Dedifferentiated amniotic fluid mesenchymal stem cell (primary cell): ENCODE measurements at regions not wholly inside any gene's neighbourhood (a gene's known extent, or its start where the extent isn't known, plus 50 kb on each side); places are given as distances from the start of the nearest gene placed in this dataset.
"Not testable (repeated sequence)": the region's sequence is repeated elsewhere in the genome, so short reads cannot be mapped to it uniquely, and the experiment has no call there.

Experiments used
- DNase-seq: peaks from one replicate; pipeline ENCODE4 v3.0.0-alpha.2; 2016; ENCODE audit errors: extremely low spot score

DNA sequence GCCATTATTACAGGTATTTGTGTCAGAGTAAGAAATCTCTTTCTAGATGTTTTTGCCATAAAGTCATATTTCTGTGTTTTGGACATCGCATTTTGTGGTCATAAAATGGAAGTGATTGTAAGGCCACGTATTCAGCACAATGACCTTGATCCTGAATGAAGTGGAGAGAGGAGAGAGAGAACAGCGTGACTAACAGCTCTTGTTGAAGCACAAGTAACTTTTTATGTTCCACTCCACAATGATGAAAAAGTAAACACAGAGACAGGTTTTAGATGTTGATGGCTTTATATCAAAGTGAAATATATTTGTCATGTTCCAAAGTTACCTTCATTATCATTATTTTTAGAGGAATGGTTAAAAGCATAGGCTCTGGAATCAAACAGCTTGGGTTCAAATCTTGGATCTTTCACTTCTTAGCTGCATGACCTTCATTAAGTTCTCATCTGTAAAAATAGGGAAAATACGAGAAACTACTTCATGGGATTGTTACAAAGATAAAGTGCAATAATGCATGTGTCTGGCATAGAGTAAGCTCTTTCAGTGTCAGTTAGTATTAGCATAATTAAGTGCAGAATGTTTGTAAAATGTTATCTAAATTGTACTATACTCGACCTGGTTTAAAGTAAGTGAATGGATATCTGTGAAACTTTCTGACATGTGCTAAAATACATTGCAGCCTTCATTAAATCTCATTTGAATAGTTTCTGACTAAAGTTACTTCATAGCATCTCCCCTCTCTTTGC, 341.5 kb upstream of the DNAJC19 start:
- no peak for DNase-seq

DNA sequence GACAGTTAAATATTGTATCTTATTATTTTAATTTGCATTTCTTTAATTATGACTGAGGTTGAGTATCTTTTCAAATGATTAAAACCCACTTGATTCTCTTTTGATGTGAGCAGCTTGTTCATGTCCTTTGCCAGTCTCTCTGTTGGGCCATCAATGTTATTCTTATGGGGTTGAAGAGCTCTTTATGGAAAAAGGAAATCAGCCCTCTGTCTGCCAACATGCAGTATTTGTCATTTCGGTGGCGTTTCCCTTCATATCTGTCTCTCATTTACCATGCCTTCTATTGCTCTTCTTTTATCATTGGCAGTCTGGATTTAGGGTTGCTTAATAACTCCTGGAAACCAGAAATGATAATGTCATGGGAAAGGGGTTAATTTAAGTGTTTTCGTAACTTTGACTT, 340.7 kb upstream of the DNAJC19 start:
- DNase-seq: no peak

DNA sequence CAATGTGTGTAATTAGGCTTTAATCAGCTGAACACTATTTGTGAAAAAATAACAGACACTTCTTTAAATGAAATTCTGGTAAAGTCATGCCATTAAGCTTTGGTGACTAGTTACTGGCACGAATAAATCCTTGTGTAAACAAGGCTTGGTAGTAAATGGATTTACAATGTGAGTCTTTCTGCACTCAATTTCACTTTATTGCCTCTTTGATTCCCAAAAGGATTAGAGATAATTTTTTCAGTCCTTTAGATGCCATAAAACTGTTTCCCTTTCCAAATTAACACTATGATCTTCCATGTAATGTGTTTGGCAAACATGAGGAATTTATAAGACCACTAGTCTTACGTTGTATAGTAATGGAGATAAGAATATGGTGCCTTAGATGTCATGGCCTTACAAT, 339.5 kb upstream of the DNAJC19 start:
- no peak for DNase-seq

DNA sequence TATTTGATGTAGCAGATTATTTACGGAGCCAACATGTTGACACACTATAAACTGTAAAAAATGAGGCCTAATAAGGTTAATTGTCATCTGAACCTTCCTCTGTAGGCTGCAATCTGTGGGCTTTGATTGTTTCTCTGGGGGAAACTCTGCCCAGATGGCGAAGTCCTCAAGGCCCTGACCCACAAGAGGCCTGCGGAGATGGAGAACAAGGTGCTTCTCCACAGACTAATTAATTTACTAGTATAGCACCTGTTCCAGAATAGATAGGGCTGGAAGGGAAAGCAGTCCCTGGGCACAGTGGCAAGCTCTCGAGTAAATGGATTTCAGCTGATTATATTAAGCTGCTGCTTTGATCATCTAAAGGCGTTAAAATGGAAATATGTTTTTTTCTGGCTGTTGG, 338.8 kb upstream of the DNAJC19 start:
- no peak for DNase-seq

DNA sequence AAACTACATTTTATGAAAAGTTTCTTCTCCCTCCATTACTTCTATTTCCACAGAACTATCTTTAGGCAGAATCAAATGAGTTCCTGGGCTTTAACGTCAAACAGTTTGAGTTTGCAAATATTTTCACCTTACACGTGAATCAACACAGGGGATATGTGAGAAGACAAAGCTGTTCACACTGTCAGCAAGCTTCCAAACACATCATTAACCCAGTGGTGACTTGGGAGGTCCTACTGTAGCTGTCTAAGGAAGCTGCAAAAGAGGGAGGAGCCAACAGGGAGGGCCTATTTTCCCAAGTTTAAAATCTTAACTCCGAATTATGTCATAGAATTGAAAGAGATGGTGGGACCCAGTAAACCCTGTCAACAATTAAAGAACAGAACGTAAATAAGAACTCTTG, 337.8 kb upstream of the DNAJC19 start:
- no peak for DNase-seq

DNA sequence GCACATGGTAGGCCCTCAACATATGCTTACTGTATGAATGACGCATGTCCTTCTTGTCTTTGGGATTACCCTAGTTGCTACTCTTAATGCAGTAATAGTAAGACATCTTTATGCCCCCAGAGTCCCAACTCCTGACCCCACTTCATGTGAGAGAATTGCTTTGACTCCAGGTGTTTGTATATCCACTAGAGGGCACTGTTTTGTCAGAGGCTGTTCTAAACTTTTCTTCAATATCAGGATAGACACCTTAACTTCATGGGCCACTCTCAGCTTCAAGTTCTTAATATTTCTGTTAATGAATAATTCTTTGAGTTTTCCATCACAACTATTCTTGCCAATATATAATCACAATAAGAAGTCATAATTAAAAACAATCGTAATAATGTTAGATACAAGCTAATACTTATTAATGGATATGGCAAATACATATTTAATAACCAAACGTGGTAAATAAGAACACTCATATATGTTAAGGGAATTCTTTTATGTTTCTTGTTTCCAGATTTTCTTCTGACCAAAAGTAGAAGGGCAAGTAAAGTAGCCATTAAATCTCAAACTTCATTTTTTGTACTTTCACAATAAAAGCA, 337.2 kb upstream of the DNAJC19 start:
- no peak for DNase-seq

DNA sequence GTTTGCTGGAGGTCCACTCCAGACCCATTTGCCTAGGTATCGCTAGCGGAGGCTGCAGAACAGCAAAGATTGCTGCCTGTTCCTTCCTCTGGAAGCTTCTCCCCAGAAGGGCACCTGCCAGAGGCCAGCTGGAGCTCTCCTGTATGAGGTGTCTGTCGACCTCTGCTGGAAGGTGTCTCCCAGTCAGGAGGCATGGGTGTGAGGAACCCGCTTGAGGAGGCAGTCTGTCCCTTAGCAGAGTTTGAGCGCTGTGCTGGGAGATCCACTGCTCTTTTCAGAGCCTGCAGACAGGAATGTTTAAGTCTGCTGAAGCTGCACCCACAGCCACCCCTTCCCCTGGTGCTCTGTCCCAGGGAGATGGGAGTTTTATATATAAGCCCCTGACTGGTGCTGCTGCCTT, 335.0 kb upstream of the DNAJC19 start:
- DNase-seq: not testable (repeated sequence)

DNA sequence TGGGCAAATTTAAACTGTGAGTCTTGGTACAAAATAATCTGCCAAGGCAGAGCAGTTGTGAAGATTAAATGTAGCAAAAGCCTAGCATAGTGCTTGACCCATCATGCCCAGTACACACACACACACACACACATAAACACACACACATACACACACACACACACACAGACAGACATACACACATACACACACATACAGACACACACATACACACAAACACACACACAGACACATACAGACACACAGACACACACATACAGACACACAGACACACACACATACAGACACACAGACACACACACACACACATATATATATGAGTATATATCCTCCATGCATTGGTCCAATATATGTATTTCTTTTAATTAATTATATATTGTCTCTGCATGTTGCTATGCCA, 328.8 kb upstream of the DNAJC19 start:
- no peak for DNase-seq

DNA sequence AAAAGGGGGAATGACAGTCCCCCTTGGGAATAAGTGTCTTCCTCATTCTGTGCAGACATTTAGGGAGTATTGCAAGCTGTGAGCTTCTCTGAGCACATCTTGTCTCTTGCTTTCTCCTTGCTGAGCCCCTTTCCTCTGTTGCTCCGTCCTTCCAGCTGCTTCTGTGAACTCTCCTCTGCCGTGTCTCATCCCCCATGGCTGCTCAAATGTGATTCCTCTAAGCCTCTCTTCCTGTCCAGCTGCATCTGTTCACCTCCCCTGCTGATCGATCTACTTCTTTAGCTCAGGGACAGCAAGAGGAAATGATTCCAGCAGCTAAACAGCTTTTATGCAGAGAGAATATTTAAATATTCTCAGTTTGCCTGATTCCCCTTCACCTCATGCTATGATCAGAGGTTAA, 328.0 kb upstream of the DNAJC19 start:
- no peak for DNase-seq

DNA sequence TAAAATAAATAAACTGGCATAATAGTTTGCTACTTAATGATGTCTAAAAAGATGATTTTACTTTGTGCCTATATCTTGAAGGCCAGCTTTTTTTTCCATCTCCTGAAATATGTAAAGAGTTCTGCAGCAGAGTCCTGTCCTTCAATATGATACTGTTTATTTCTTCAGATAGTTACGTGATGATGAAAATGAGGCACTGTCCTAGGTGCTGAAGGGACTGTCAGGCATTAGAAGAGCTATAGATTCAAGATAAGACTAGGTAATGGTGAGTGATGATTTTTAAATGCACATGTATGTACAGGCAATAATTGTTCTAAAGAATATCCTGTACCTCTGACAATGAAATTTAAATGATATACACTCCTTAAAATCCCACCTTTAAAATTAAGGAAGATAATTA, 326.9 kb upstream of the DNAJC19 start:
- no peak for DNase-seq

DNA sequence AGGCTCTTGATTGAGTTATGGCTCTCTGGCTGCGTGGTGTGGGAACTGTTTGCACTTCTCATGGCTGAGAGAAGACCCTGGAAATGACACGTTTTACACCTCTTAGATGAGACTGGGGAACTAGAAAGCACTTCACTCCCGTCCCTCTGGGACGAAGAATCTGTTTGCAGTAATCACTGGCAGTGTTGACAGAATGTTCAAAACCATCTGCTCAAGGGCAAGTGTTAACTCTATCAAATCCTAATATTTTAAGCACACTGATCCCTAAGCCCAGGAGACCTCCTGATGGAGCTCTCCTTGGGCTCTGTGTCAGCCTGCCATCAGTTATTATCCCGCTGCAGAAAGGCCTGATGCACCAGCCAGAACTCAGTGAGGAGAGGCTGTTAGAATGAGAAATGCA, 323.8 kb upstream of the DNAJC19 start:
- DNase-seq: no peak

DNA sequence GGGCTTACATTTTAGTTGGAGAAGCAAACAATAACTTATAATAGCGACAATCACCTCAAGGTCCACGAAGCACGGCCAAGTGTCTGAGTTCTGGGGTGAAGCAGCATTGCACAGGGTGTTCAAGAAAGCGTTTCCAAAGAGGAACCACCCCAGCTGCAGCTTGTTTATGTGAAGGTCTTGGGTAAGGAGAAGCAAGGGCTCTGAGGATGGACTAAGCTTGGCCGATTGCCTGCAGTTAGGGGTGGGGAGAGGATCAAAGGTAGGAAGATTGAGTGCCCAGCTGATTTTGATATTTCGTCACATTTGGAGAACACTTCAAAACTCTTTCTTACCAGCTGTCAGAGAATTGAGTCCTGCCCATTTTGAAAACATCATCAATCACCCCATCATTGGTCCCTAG, 321.6 kb upstream of the DNAJC19 start:
- no peak for DNase-seq

DNA sequence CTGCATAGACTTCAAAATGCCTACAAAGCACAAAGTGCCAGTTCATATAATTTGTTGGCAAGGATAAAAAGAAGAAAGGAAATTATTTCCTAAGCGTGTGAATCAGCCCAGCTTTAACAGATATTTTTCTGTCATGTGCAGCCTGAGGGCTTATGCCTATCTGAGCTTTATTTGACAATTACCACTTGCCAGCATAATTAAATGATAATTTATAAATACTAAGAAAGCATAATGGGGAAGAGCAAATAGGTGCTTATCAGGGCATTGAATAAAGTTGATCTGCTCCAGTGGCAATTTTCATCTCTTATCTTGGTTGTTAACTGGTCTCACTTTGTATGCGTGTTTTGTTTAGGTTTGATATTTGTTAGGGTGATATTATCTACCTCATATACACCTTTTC, 313.4 kb upstream of the DNAJC19 start:
- DNase-seq: no peak

DNA sequence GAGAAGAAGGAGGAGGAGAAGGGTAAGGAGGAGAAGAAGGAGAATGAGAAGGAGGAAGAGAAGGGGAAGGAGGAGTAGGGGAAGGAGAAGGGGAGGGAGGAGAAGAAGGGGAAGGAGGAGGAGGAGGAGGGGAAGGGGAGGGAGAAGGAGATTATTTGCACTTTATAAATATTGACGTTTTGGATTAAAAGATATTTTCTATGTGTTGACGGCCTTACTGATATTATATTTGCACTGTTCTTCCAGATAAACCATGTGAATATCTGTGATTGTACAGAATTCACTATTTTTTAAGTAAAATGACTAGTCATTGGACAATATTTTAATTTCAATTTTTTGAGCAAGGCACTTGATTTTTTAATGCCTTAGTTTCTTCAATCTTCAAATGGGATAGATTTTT, 310.5 kb upstream of the DNAJC19 start:
- no peak for DNase-seq

DNA sequence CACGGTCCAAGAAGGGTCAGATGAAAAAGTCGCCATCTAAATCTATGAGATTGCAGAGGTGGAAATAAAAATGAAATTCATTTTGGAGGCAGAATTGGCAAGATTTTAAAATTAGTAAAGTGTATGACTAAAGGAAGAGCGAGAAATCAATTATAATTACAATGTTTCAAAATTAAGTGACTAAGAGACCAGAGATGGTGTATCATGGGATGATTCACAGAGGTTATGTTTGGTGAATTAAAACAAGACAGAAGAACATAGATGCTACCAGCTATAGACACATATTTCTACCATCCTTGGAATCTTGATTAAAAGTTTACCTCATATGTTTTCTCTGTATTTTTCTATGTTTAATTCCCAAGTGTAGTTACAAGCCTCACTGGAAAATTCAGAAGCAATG, 308.9 kb upstream of the DNAJC19 start:
- DNase-seq: no peak

DNA sequence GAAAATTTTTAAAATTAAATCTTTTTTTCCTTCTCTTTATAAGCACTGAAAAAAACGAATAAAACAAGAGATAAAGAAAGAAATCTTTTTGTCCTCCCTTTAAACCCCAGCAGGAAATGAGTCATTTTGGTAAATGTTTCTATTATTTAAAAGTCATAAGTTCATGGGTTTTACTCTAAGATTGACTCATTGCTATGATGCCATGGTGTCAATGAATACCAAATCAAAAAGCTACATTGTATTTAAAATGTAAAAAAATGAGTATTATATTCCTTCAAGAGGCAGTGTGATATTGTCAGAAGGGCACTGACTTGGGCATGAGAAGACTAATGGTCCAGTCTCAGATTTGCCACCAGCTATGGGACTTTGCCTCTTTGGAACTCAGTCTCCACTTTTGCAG, 303.4 kb upstream of the DNAJC19 start:
- no peak for DNase-seq

DNA sequence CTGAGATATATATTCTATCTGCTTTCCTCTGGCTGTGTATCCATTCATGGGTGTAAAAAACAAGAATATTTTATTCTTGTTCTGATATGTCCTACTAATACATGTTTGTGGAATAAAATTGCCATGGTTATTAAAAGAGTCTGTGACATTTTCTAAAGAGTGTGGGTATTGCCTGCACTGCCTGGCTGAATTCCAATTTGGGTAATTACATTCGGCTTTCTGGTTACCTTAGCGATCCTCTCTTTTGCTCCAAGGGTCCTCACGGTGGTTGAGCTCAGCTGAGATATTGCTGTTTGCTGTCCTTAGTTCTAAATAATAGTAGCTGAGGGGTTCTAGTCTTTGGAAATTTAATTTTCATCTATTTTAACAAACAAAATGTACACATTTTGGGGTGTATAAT, 301.4 kb upstream of the DNAJC19 start:
- no peak for DNase-seq

DNA sequence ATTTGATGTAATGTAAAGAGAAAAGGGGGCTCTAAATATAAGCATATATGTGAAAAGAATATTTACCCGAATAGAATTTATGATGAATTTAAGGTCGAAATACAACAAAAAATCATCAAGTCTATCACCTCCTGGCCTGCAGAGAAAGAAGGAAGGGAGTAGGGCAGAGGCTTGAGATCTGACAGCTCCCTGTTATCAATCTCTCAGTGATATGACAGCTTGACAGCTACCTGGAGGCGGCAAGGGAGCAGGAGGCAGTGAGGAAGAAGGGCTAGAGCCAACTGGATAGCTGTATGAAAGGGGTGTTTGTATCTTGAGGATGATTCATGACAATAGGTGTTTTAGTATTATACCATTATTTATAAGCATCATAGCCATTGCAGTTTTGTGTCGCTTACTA, 299.8 kb upstream of the DNAJC19 start:
- no peak for DNase-seq

DNA sequence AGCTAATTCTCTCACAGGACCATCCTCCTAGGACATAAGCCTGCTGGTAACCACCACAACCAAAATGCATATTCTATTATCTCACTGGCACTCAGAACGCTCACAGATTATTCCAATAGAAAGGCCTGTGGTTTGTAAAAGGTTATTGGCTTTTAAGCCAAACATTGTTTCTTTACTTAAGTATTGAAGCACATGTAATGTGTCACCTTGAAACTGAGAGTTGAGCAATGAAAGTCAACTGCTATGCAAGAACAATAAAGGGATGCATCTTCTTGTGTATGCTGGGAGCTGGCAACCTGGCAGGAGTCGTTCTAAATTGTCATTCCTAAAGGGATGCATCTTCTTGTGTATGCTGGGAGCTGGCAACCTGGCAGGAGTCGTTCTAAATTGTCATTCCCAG, 298.6 kb upstream of the DNAJC19 start:
- no peak for DNase-seq

DNA sequence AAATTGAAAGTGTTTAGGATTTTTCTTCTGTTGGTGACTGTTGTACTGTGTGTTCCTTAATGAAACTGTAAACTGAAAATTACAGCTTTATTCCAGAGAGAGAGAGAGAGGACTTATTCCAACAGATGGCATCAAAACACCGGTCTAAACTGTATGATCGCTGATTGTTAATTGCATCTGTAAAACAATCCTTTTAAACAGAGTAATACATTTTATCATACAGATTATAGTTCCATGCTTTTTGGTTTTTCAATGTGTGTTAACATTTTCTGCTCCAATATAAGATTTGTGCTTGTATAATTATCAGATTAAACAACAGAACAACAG, 289.7 kb upstream of the DNAJC19 start:
- DNase-seq: no peak

DNA sequence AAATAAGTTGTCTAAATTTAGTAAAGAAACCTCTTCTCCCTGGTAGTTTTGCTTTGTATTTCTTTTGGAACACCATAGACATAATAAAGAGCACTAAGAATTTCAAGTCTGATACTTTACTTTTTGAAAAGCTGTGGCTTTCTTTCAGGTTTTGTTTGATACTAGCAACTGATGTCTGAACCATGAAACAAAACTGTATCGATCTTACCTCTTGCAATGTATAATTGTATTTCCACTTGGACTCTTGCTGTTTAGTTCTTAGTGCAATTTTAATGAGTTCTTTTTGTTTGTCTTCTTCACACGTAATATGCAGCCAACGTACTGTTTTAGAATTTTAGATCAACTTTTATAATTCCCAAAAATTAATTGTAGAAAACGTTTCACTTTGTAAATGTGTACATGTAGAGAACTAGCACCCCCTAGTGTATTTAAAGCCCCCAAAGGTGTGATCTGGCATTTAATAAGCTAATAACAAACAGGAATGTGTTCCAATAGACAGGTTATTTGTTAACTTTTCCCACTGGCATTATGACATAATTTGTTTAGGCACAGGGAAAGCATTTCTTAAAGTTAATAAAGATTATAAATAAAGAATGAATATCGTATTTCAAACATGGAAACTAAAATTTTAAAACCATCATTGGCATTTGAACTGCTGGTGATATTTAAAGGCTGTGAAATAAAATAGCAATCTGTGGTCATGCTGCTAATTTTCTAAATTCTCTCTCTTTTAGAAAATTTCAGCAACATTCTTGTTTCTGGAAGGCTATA, 289.1 kb upstream of the DNAJC19 start:
- DNase-seq: no peak

DNA sequence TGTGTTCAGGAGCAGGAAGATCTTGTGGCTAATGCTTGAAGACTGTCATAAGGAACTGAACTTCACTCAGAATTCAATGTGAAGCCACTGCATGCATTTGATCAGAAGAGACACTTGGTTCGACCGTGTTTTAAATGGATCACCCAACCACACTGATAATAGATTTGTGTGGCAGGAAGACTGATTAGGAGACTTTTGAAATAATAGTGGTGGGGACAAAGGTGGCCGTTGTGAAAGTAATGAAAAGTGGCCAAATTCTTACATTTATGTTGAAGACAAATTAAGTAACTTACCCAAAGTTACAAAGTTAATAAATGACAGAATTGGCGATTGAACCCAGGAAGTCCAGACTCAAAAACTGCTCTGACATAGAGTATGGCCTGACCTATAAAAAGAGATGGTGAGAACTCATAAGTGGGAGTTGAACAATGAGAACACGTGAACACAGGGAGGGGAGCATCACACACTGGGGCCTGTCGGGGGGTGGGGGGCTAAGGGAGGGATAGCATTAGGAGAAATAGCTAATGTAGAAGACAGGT, 286.9 kb upstream of the DNAJC19 start:
- DNase-seq: no peak

DNA sequence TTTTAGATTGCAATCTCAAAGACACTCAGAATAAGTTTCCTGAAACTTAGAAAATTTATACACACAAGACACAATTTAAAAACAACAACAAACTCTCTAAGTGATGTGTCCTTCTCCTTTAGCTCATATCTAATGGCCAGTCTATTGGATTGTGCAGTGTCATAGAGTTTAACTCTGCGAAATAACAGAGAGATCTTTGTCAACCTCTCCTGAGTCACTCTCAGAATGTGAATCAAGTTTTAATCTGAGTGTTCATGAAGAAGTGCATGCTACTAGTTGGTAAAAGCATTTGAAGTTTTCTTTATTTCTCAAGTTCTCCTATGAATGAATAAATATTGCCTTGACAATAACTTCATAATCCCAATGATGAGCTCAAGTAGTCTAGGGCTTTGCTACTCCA, 284.5 kb upstream of the DNAJC19 start:
- DNase-seq: no peak
